SK-N-SH (cell line): ENCODE measurements at regions not wholly inside any gene's neighbourhood (a gene's known extent, or its start where the extent isn't known, plus 50 kb on each side); places are given as distances from the start of the nearest gene placed in this dataset.

ENCODE experiments used
- CTCF ChIA-PET: fragments of 300-600, 350-600 bp; formaldehyde crosslinking; extraction: SDS; loops from one replicate; lab custom pipeline; 2021; lab: Yijun Ruan, JAX
- POLR2A ChIA-PET: fragments of 350-600 bp; sonication (Branson Sonifier 250); formaldehyde crosslinking; extraction: SDS; loops from one replicate; lab custom pipeline; 2020; ENCODE audit warnings: antibody characterized with exemption, inconsistent platforms; lab: Yijun Ruan, JAX
- DNase-seq: peaks from one replicate; pipeline ENCODE4 v3.0.0; 2012
- H2AFZ ChIP-seq: fragments of 200-600 bp; sonication (generic); 2 replicates; pipeline ENCODE4 v1.8.1; 2016; ENCODE audit warnings: antibody characterized with exemption, mild to moderate bottlenecking, low read depth
- H3F3A ChIP-seq: fragments of 200-600 bp; sonication (generic); replicated peaks from 2 replicates; pipeline ENCODE3; 2016; ENCODE audit warnings: antibody characterized with exemption, mild to moderate bottlenecking; ENCODE audit not compliant: insufficient read depth
- H3K27ac ChIP-seq, 2 experiments: fragments of 200-500 bp in 1 of 2; fragments of 200-600 bp in 1 of 2; sonication (Bioruptor generic) in 1 of 2; sonication (generic), shearing (Covaris generic) in 1 of 2; 2 replicates each; pipeline versions ENCODE4 v1.5.1 to v1.6.1; 2014 to 2016; ENCODE audit warnings: low read depth in 2 of 2, inconsistent platforms in 1 of 2, low read length in 1 of 2, mild to moderate bottlenecking in 1 of 2, mixed read lengths in 1 of 2
- H3K27me3 ChIP-seq: fragments of 200-600 bp; sonication (generic), shearing (Covaris generic); 2 replicates; pipeline ENCODE4 v1.6.1; 2016; ENCODE audit warnings: mixed run types; ENCODE audit not compliant: insufficient read depth
- H3K36me3 ChIP-seq, 2 experiments: fragments of 200-500 bp in 1 of 2; fragments of 200-600 bp in 1 of 2; sonication (Bioruptor generic) in 1 of 2; sonication (generic) in 1 of 2; replicated peaks in 1 of 2; 2 replicates each; pipeline versions ENCODE3 to v1.5.1; 2014 to 2016; ENCODE audit warnings: low read length in 1 of 2, mild to moderate bottlenecking in 1 of 2; ENCODE audit not compliant: insufficient read depth in 2 of 2, control insufficient read depth in 1 of 2
- H3K4me1 ChIP-seq, 2 experiments: fragments of 200-500 bp in 1 of 2; fragments of 200-600 bp in 1 of 2; sonication (Bioruptor generic) in 1 of 2; sonication (generic), shearing (Covaris generic) in 1 of 2; 2 replicates each; pipeline versions ENCODE4 v1.5.1 to v1.6.1; 2014 to 2016; ENCODE audit warnings: low read depth in 1 of 2, low read length in 1 of 2, mixed run types in 1 of 2; ENCODE audit not compliant: insufficient read depth in 2 of 2, control insufficient read depth in 1 of 2
- H3K4me2 ChIP-seq: fragments of 200-600 bp; sonication (generic), shearing (Covaris generic); 2 replicates; pipeline ENCODE4 v1.6.1; 2017; ENCODE audit warnings: mixed run types
- H3K4me3 ChIP-seq, 2 experiments: fragments of 200-500 bp in 1 of 2; fragments of 200-600 bp in 1 of 2; sonication (Bioruptor generic) in 1 of 2; sonication (generic), shearing (Covaris generic) in 1 of 2; 2 replicates each; pipeline versions ENCODE4 v1.5.1 to v1.8.1; 2014 to 2016; ENCODE audit warnings: low read depth in 2 of 2, inconsistent platforms in 1 of 2, low read length in 1 of 2, mild to moderate bottlenecking in 1 of 2, mixed read lengths in 1 of 2, moderate library complexity in 1 of 2
- H3K79me2 ChIP-seq: fragments of 200-600 bp; sonication (generic); 2 replicates; pipeline ENCODE4 v1.8.1; 2017; ENCODE audit warnings: mild to moderate bottlenecking; ENCODE audit not compliant: insufficient read depth
- H3K9ac ChIP-seq: fragments of 200-600 bp; sonication (generic); 2 replicates; pipeline ENCODE4 v1.6.1; 2017; ENCODE audit warnings: mixed run types
- H3K9me2 ChIP-seq: fragments of 200-600 bp; sonication (generic); 2 replicates; pipeline ENCODE4 v1.6.1; 2017; ENCODE audit warnings: mixed run types
- H3K9me3 ChIP-seq: fragments of 200-600 bp; sonication (generic); 2 replicates; pipeline ENCODE4 v1.6.1; 2017; ENCODE audit warnings: mixed run types, mild to moderate bottlenecking, moderate library complexity
- H4K20me1 ChIP-seq: fragments of 200-600 bp; sonication (generic); 2 replicates; pipeline ENCODE4 v1.6.1; 2017; ENCODE audit warnings: mild to moderate bottlenecking, mixed run types; ENCODE audit not compliant: insufficient read depth
- CTCF ChIP-seq: fragments of 200-600 bp; sonication (generic); IDR thresholded peaks from 2 replicates; pipeline ENCODE4 v1.6.1; 2017; ENCODE audit warnings: antibody characterized with exemption, mild to moderate bottlenecking, moderate library complexity
- FOSL2 ChIP-seq: IDR thresholded peaks from 2 replicates; pipeline ENCODE4 v1.4.0; 2012; ENCODE audit warnings: low read depth, mild to moderate bottlenecking, moderate library complexity, borderline replicate concordance
- FOXJ3 ChIP-seq: sonication (generic); formaldehyde crosslinking; IDR thresholded peaks from 2 replicates; pipeline ENCODE4 v1.5.1; 2020; ENCODE audit warnings: mild to moderate bottlenecking, missing genetic modification reagents
- FOXM1 ChIP-seq: IDR thresholded peaks from 2 replicates; pipeline ENCODE4 v1.4.0; 2012; ENCODE audit warnings: low read depth, mild to moderate bottlenecking
- GABPA ChIP-seq: IDR thresholded peaks from 2 replicates; pipeline ENCODE4 v1.4.0; 2012; ENCODE audit warnings: low read depth, mild to moderate bottlenecking
- GATA2 ChIP-seq: sonication (generic); formaldehyde crosslinking; IDR thresholded peaks from 2 replicates; pipeline ENCODE4 v1.5.0; 2020; ENCODE audit warnings: mild to moderate bottlenecking, missing genetic modification reagents
- IRF3 ChIP-seq: fragments of 150-350 bp; IDR thresholded peaks from 2 replicates; pipeline ENCODE4 v1.6.1; 2016; ENCODE audit warnings: mild to moderate bottlenecking, low read depth, low read length
- JUND ChIP-seq: IDR thresholded peaks from 2 replicates; pipeline ENCODE4 v1.4.0; 2012
- MAX ChIP-seq: IDR thresholded peaks from 2 replicates; pipeline ENCODE4 v1.4.0; 2012; ENCODE audit warnings: low read depth
- NFIC ChIP-seq: IDR thresholded peaks from 2 replicates; pipeline ENCODE4 v1.4.0; 2012; ENCODE audit warnings: borderline replicate concordance
- NRF1 ChIP-seq: IDR thresholded peaks from 2 replicates; pipeline ENCODE4 v1.6.1; 2012; ENCODE audit warnings: low read depth, mild to moderate bottlenecking, low read length
- PBX3 ChIP-seq: IDR thresholded peaks from 2 replicates; pipeline ENCODE4; 2012
- POLR2AphosphoS5 ChIP-seq: IDR thresholded peaks from 2 replicates; pipeline ENCODE4 v1.6.1; 2012; ENCODE audit warnings: low read depth, low read length
- RFX5 ChIP-seq: IDR thresholded peaks from 2 replicates; pipeline ENCODE4 v1.6.1; 2012; ENCODE audit warnings: mild to moderate bottlenecking, improper control_type of control experiment, low read length
- SIN3A ChIP-seq: IDR thresholded peaks from 2 replicates; pipeline ENCODE4 v1.6.1; 2012; ENCODE audit warnings: low read depth, mild to moderate bottlenecking, low read length, moderate library complexity, borderline replicate concordance
- TAF1 ChIP-seq: IDR thresholded peaks from 2 replicates; pipeline ENCODE4 v1.6.1; 2012; ENCODE audit warnings: low read depth, mild to moderate bottlenecking, low read length, moderate library complexity, borderline replicate concordance
- USF1 ChIP-seq: IDR thresholded peaks from 2 replicates; pipeline ENCODE4 v1.4.0; 2012; ENCODE audit warnings: low read depth, borderline replicate concordance
- WGBS: methylation state at CpG from one replicate; pipeline ENCODE4 v1.1.6; 2017; ENCODE audit warnings: low lambda C conversion rate; 5-methylcytosine and 5-hydroxymethylcytosine counted together
- TF ChIP-seq, protein P1 (sequence below): IDR thresholded peaks from 2 replicates; pipeline ENCODE4 v1.6.1; 2012; ENCODE audit warnings: mild to moderate bottlenecking, low read depth, low read length, moderate library complexity

- ChIA-PET CTCF (no interaction called here), POLR2A (no interaction called here)
- H3K9me3 ChIP-seq = no peaks in the 10 kb centered on the region
- no peaks in the 10 kb centered on the region for H3K9me2 ChIP-seq
- TF ChIP-seq TAF1 (no peak), PBX3 (no peak), MAX (no peak), FOXJ3 (no peak), JUND (no peak), CTCF (no peak), POLR2AphosphoS5 (no peak), RFX5 (no peak), GABPA (no peak), FOSL2 (no peak), NRF1 (no peak), USF1 (no peak), SIN3A (no peak), FOXM1 (no peak), IRF3 (no peak), NFIC (no peak), GATA2 (CRISPR knock-in tag) (no peak)
- TF ChIP-seq, protein P1, sequence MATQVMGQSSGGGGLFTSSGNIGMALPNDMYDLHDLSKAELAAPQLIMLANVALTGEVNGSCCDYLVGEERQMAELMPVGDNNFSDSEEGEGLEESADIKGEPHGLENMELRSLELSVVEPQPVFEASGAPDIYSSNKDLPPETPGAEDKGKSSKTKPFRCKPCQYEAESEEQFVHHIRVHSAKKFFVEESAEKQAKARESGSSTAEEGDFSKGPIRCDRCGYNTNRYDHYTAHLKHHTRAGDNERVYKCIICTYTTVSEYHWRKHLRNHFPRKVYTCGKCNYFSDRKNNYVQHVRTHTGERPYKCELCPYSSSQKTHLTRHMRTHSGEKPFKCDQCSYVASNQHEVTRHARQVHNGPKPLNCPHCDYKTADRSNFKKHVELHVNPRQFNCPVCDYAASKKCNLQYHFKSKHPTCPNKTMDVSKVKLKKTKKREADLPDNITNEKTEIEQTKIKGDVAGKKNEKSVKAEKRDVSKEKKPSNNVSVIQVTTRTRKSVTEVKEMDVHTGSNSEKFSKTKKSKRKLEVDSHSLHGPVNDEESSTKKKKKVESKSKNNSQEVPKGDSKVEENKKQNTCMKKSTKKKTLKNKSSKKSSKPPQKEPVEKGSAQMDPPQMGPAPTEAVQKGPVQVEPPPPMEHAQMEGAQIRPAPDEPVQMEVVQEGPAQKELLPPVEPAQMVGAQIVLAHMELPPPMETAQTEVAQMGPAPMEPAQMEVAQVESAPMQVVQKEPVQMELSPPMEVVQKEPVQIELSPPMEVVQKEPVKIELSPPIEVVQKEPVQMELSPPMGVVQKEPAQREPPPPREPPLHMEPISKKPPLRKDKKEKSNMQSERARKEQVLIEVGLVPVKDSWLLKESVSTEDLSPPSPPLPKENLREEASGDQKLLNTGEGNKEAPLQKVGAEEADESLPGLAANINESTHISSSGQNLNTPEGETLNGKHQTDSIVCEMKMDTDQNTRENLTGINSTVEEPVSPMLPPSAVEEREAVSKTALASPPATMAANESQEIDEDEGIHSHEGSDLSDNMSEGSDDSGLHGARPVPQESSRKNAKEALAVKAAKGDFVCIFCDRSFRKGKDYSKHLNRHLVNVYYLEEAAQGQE = no peak
- H3F3A ChIP-seq = no peaks in the 10 kb centered on the region
- H3K27ac ChIP-seq = no peak overlapping the region
- H3K4me1 ChIP-seq = peaks cover 0 to 9% of the 10 kb centered on the region in 2 experiments; a peak in 1 of 4 replicates
- no peak for DNase-seq
- no peaks in the 10 kb centered on the region for H4K20me1 ChIP-seq
- no peaks in the 10 kb centered on the region for H3K36me3 ChIP-seq
- no peak overlapping the region for H3K4me2 ChIP-seq
- WGBS = 79% methylated on average over 1 of the region's 1 CpG
- no peak overlapping the region for H3K4me3 ChIP-seq
- H3K27me3 ChIP-seq = no peaks in the 10 kb centered on the region
- no peak overlapping the region for H2AFZ ChIP-seq
- no peak overlapping the region for H3K9ac ChIP-seq
- no peaks in the 10 kb centered on the region for H3K79me2 ChIP-seq
Measured at GRCh38 chr9:81377921-81378320, 311.4 kb downstream of the TLE1 start.
